NCI-H128 (cell line): ENCODE measurements at regions not wholly inside any gene's neighbourhood (a gene's known extent, or its start where the extent isn't known, plus 50 kb on each side); places are given as distances from the start of the nearest gene placed in this dataset.

Source experiments
- DNase-seq: peaks from one replicate; lab custom pipeline; 2025; ENCODE audit not compliant: unreplicated experiment; lab: John Stamatoyannopoulos, UW

GRCh38 chr16:86710602-86710950 lies 132.2 kb downstream of the FOXL1 start:
- DNase-seq, result no peak

DNA sequence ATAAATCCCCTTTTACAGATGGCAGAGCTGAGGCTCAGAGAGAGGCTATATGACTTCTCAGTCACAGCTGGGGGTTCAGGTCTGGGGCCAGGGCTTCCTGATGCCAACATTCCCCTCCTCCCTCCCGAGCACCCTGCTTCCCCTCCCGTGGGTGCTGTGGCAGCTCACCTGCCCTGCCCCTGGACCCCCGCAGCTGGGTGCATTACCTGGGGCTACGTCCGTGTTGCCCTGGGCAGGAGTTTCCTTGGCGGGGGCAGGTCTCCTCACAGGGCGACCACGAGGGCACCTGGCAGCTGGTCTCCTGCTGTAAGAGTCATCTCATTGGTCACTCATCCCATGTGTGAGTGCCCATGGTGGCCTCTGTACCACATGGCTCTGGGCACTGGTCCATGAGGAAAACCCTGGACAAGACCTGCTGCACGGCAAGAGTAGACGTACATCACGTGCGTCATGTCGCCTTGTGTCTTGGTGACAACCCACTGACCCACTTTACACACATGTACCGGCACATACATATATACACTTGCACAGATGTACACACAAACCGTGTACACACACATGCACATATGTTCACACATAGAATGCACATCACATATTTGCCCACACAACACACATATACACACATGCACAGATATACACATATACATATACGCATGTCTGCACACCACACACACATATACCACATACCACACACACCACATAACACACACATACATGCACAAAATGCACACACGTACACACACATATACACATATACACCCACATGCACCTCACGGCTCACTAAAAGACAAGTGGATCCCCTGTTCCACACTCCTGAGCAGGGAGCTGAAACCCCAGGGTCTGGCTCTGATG lies 134.0 kb downstream of the FOXL1 start:
- DNase-seq, result no peak

DNA sequence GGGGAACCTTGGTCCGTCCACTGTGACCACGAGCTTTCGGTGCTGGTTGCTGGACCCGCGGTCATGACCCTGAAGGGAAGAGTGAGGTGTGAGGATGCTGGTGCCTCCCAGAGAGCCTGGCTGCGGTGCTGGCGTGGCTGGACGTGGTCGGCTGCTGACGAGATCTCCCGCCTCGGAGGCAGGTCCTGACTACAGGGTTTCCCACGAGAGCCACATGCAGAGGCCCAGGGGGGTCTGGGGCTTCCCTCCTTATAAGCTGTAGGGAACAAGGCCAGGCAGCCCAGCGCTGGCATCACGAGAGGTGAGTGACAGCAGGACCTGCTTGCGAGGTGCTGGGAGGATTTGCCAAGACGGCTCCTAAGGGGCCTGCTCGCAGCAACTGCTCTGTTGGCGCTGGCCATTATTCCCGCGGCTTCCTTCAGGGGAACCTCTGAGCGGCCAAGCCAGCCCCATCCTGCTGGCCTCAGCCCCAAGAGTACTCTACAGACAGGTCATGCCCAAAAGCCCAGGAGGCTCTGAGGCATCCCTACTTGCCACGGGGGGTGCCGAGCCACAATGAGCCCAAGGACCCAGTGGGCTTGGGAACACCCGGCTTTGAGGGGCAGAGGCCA lies 134.8 kb downstream of the FOXL1 start:
- no peak for DNase-seq

DNA sequence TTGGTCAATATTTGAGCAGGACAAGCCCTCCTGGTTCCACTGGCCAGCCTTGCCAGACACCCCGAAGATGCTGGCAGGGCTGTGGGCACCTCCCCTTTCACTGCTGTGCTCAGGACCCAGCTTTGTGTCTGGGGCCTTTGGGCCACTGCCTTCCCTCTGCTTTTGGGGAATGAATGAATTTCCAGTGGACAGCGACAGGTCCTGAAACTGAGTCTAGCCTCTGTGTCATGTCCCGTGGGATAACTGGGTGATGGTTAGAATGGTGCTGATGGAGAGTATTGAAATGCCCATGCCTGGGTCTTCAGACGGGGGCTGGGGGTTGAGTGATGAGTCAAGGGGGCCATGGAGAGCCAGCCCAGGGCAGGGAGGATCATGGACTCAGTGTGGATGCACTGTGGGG lies 135.8 kb downstream of the FOXL1 start:
- DNase-seq, result no peak

DNA sequence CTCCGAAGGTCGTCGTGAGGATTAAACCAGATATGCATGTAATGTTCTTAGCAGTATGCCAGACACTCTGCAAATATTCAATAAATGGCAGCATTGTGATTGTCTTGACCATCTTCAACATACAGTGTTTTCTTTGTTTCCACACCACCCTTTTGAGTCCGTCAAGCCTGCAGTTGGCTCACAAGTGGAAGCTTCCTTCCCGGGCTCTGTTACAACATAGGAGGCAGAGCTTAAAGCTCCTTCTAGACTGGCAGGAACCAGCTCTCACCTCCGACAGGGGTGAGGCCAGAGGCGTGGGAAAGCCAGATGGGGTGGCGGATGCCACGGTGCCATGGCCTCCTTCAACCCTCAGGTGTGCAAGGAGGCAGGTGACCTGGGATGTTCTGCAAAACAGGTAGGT lies 138.3 kb downstream of the FOXL1 start:
- DNase-seq, result no peak

GRCh38 chr16:86718118-86718517 lies 139.8 kb downstream of the FOXL1 start:
- no peak for DNase-seq

DNA sequence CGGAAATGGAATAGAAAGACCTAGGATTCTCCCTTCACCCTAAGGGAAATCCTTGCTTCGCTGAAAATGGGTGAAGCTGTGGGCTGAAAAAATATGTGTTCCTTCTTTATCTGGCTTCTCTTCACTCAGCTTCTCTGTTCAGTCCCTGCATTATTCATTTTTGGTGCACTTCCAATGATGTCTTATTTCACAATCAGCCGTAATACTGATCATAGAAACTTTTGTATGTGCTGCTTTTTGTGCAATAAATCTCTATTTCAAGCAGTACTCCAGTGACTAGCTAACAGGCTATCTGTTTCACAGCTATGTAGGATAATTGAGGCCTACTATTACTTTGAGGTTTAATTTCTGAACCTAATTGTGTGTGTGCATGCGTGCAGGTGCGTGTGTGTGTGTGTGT lies 144.6 kb downstream of the FOXL1 start:
- DNase-seq, result no peak

DNA sequence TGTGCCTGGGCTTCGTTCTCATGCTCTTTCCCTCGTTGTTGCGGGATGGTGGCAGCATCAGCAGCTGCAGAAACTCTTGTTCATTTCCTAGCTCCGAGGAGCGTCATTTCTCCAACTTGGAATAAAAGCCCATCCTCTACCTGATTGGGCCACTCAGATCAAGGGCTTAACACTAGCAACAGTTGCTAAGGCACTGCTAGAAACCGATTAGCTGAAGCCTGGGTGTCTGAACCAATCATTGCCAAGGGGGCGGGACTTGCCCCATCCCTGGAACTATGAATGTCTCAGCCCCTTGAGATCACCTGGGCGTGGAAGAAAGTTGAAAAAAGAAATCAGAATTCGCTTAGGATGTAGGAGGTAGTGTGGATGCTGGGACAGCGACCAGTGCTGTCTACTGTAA lies 145.3 kb downstream of the FOXL1 start:
- no peak for DNase-seq

GRCh38 chr16:86725401-86725800 lies 147.1 kb downstream of the FOXL1 start:
- no peak for DNase-seq

DNA sequence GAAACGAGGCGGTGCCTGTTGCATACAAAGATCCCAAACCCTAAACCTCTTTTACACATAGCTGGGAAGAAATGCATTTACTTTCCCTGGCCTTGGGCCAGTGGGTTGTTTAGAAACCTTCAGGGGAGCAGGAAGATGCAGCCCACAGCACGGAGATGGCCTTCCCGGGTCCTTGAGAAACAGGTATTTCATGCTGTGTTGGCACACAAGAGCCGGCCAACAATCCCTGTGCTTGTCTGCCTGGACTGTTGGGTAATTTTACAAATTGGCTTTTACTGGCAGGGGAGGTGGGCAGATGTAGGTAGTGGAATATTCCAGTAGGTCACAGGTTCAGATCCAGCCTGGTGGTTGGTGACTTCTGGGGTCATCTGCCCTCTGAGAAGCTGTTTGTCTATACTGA lies 148.0 kb downstream of the FOXL1 start:
- DNase-seq, result no peak

DNA sequence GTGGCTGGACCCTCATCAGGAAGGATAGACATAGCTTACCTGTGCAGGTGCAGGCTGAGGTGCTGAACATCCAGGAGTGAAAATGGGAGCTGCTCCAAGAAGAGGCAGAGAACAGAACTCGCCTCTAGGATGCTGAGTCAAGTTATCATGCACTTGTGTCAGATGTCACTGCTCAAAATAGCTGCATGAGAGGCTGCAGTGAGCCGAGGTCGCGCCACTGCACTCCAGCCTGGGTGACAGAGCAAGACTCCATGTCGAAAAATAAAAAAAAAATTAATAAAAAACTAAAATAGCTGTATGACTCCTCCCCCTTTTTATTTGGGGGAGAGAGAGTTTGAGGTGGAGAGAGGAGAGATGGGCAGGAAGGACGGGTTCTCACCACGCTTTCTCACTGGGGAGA lies 148.8 kb downstream of the FOXL1 start:
- no peak for DNase-seq

- DNase-seq, result no peak
Measured at GRCh38 chr16:86727632-86728031, 149.3 kb downstream of the FOXL1 start.

DNA sequence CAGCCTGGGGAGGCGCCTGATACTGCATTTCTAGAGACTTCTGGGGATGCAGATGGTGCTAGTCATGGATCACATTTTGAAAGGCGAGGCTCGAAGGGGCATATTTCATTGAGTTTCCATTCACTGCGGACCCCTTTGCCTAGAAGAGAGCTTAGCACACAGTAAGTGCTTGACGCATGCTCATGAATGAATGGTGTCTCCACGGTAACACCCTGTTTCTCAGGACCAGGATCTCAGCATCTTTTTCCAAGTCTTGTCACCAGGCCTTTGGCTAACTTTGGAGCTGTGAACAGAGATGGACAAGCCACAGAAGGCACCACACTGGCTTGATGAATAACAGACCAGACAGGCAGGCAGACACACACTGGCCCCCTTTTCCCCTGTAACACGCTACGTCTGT lies 151.3 kb downstream of the FOXL1 start:
- DNase-seq, result no peak

- DNase-seq, result no peak
Measured at GRCh38 chr16:86730086-86730485, 151.7 kb downstream of the FOXL1 start.

DNA sequence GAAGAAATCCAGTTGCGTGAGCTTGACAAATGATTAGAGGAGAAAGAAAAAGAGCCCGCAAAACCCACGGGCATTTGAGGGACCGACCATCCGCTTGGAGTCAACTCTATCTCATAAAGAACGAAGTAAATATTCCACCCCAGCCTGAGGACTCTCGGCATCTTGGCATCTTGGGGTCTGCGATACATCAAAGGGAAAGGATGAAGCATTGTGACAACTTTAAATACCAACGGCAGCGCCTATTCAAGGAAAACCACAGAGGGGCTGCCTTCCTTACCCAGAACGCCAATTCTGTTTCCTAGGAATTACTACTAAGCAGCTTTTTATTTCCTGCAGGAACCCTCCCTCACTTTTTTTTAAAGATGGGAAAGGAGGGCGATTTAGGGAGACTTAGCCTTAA lies 152.2 kb downstream of the FOXL1 start:
- DNase-seq, result no peak

DNA sequence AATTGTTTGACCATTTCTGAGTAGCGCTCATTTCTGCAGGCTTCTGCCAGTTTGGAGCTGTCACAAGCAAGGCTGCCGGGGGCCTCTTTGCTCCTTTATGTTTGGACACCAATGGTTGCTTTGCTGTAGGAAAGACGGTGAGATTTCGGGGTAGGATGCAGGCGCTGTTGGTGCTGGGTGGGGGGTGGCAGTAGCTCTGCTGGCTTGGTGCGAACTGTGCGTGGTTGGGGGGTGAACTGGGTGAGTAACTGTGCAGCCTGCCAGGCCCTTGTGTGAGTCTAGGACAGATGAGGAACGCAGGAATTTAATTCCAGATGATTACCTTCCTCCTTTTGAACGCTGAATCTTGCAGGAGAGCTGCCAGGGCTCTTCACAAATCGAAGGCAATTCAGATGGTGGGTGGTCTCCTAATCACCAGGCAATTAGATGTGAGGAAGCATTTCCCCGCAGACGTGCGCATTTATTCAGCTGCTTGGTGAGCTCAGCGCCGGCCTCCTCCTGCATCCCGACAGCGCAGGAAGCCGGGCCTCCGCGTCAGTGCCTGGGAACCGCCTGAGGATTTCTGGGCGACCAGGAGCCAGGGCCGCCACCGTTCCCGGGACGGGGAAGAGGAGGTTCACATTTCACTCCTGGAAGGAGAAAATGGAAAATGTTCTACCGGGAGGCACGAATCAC lies 154.4 kb downstream of the FOXL1 start:
- no peak for DNase-seq

GRCh38 chr16:86733546-86734254 lies 155.4 kb downstream of the FOXL1 start:
- DNase-seq, result no peak

DNA sequence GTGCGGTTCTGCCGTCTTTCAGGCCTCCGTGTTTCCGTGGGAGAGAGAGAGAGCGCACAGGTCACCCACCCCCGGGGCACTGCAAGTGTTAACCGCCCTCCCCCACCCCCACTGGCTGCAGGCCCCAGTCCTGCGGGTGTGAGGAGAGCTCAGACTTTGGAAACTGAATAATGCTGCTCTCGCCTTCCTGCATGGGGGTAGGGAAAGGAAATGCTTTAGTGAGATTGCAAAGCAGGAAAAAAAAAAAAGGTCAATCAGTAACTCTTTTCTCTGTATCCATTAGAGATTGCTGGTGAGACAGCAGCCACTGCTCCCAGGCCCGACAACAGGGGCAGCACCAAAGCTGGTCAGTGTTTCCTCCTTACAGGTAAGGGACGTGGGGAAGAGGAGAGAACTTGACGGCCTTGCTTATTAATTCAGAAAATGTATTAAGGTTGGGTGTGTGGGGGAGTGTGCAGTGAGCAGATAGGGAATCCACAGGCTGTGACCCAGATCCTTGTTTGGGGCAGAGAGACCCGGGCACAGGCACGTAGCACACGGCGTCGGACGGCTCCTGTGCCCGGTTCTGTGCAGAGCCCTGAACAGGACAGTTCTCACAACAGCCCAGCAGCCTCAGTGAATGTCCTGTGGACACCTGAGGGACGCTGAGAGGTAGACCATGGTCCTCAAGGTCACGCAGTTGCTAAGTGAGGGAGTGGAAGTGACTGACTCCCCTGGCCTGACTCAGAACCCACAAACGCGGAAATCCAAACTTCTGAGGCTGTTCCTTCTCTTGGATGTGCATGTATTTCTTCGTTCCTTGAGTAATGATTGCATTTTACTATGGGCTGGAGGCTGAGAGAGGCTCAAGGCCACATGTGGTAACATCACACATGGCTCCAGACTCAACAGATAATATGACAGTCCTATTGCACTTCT lies 156.5 kb downstream of the FOXL1 start:
- DNase-seq, result no peak

DNA sequence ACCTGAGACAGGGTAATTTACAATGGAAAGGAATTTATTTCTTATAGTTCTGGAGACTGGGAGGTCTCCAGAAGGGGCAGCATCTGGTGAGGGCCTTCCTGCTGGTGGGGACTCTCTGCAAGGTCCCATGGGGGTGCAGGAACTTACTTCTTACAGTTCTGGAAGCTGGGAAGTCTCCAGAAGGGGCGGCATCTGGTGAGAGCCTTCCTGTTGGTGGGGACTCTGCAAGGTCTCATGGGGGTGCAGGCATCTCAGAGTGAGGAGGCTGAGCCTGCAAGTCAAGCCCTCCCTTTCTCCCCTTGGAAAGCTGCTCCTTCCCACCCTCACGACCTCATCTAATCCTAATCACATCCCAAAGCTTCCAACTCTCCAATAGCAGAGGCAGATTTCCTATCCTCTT lies 157.4 kb downstream of the FOXL1 start:
- DNase-seq, result no peak

DNA sequence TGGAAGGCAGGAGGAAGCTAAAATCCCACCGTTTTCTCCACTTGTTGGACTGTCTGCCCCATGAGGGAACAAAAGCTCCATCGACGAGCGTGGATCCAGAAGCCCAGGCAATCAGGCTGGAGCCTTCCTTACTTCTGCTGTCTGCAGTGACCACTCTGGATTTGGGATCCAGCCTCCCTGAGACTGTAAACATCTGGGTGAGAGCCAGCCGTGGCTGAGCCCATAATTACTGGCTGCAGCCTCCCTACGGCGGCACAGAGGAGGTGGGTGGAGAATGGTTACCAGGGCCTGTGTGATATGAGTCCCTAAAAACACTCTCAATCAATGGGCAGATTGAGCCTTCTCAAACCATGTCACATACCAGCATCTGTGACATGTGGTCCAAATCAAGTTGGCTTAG lies 158.2 kb downstream of the FOXL1 start:
- no peak for DNase-seq

GRCh38 chr16:86737083-86737482 lies 158.7 kb downstream of the FOXL1 start:
- DNase-seq, result no peak
